ENCODE measurements at regions not wholly inside any gene's neighbourhood (a gene's known extent, or its start where the extent isn't known, plus 50 kb on each side); places are given as distances from the start of the nearest gene placed in this dataset.

DNA sequence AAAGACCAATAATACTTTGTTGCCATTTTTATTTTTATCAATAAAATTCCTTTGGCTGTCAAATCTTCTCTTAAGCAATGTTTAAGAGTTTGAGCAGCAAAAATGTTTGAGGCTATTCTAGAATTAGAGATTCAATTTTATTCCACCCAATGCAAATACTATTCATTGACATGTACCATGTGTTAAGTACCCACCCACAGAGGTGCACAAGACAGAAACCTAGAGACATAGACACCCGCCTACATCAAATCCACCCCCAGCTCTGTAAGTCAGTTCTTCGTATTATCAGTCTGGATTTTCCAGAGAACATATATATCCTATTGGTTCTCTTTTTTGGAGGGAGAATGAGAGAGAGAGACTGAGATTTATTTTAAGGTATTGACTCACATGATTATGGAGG, 463.7 kb downstream of the EPM2A start:
- Histone ChIP-seq H3K9me3 (ENCODE audit: control insufficient read depth, insufficient read depth, low read length) (no peaks in the 10 kb centered on the region), H3K79me2 (ENCODE audit: control insufficient read depth, low read length) (no peaks in the 10 kb centered on the region), H3K4me2 (ENCODE audit: low read length) (no peak overlapping the region), H3F3A (ENCODE audit: control insufficient read depth, insufficient read depth) (no peaks in the 10 kb centered on the region), H3K27me3 (ENCODE audit: control insufficient read depth, low read length) (no peaks in the 10 kb centered on the region), H3K9me2 (replicated peaks; ENCODE audit: control insufficient read depth, low read length) (no peaks in the 10 kb centered on the region), H3K4me1 (ENCODE audit: control insufficient read depth, low read length) (no peaks in the 10 kb centered on the region), H3K27ac (ENCODE audit: low read depth, low read length) (no peak overlapping the region), H3K4me3 (ENCODE audit: low read length) (no peak overlapping the region), H3K36me3 (ENCODE audit: control insufficient read depth, low read length) (no peaks in the 10 kb centered on the region), H4K20me1 (ENCODE audit: control insufficient read depth, insufficient read depth, low read depth, low read length) (no peaks in the 10 kb centered on the region)
- TF ChIP-seq EZH2phosphoT487 (IDR thresholded peaks at IDR 0.05; ENCODE audit: borderline replicate concordance, low read length) = no peak
- TF ChIP-seq, protein P1, sequence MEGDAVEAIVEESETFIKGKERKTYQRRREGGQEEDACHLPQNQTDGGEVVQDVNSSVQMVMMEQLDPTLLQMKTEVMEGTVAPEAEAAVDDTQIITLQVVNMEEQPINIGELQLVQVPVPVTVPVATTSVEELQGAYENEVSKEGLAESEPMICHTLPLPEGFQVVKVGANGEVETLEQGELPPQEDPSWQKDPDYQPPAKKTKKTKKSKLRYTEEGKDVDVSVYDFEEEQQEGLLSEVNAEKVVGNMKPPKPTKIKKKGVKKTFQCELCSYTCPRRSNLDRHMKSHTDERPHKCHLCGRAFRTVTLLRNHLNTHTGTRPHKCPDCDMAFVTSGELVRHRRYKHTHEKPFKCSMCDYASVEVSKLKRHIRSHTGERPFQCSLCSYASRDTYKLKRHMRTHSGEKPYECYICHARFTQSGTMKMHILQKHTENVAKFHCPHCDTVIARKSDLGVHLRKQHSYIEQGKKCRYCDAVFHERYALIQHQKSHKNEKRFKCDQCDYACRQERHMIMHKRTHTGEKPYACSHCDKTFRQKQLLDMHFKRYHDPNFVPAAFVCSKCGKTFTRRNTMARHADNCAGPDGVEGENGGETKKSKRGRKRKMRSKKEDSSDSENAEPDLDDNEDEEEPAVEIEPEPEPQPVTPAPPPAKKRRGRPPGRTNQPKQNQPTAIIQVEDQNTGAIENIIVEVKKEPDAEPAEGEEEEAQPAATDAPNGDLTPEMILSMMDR (IDR thresholded peaks at IDR 0.05; ENCODE audit: low read depth, low read length, poor library complexity, severe bottlenecking) = no peak

DNA sequence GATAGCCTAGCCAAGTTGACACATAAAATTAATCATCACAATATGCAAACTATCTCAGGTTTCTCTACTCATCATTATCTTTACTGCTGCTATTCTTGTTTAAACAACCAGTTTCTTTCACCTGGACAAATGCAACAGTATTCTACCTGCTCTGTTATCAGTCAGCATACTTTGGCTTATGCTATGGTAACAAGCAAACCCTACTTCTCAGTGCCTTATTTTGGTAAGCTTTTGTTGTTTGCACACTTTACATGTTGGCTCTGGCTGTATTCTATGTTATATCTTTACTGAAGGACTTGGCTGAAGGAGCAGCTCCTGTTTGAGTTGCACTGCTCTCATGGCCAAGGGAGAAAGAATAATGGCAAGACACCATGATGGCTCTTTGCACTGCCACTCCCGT, 463.1 kb downstream of the EPM2A start:
- Histone ChIP-seq H3K79me2 (ENCODE audit: control insufficient read depth, low read length) (no peaks in the 10 kb centered on the region), H3K4me2 (ENCODE audit: low read length) (no peak overlapping the region), H3K36me3 (ENCODE audit: control insufficient read depth, low read length) (no peaks in the 10 kb centered on the region), H3K4me3 (ENCODE audit: low read length) (no peak overlapping the region), H4K20me1 (ENCODE audit: control insufficient read depth, insufficient read depth, low read depth, low read length) (no peaks in the 10 kb centered on the region), H3K27me3 (ENCODE audit: control insufficient read depth, low read length) (no peaks in the 10 kb centered on the region), H3K27ac (ENCODE audit: low read depth, low read length) (no peak overlapping the region), H3F3A (ENCODE audit: control insufficient read depth, insufficient read depth) (no peaks in the 10 kb centered on the region), H3K9me3 (ENCODE audit: control insufficient read depth, insufficient read depth, low read length) (no peaks in the 10 kb centered on the region), H3K9me2 (replicated peaks; ENCODE audit: control insufficient read depth, low read length) (no peaks in the 10 kb centered on the region), H3K4me1 (ENCODE audit: control insufficient read depth, low read length) (no peaks in the 10 kb centered on the region)
- no peak for TF ChIP-seq EZH2phosphoT487 (IDR thresholded peaks at IDR 0.05; ENCODE audit: borderline replicate concordance, low read length)
- TF ChIP-seq, protein P1 (IDR thresholded peaks at IDR 0.05; ENCODE audit: low read depth, low read length, poor library complexity, severe bottlenecking) = no peak

DNA sequence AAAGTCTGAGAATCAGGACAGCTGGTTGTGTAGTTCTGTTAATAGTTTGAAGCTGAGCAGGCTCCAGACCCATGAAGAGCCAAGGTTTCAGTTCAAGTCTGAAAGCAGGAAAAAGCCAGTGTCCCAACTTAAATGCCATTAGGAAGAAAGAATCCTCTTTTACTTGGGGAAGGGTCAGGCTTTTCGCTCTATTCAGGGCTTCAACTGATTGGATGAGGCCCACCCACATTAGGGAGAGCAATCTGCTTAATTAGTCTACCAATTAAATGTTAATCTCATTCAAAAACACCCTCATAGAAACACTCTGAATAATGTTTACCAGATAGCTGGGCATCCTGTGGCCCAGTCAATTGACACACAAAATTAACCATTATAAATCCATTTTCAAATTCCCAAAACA, 462.2 kb downstream of the EPM2A start:
- Histone ChIP-seq H3K27me3 (ENCODE audit: control insufficient read depth, low read length) (no peaks in the 10 kb centered on the region), H4K20me1 (ENCODE audit: control insufficient read depth, insufficient read depth, low read depth, low read length) (no peaks in the 10 kb centered on the region), H3K9me2 (replicated peaks; ENCODE audit: control insufficient read depth, low read length) (no peaks in the 10 kb centered on the region), H3K36me3 (ENCODE audit: control insufficient read depth, low read length) (no peaks in the 10 kb centered on the region), H3K79me2 (ENCODE audit: control insufficient read depth, low read length) (no peaks in the 10 kb centered on the region), H3K9me3 (ENCODE audit: control insufficient read depth, insufficient read depth, low read length) (no peaks in the 10 kb centered on the region), H3K4me2 (ENCODE audit: low read length) (no peak overlapping the region), H3F3A (ENCODE audit: control insufficient read depth, insufficient read depth) (no peaks in the 10 kb centered on the region), H3K27ac (ENCODE audit: low read depth, low read length) (no peak overlapping the region), H3K4me3 (ENCODE audit: low read length) (no peak overlapping the region), H3K4me1 (ENCODE audit: control insufficient read depth, low read length) (no peaks in the 10 kb centered on the region)
- TF ChIP-seq EZH2phosphoT487 (IDR thresholded peaks at IDR 0.05; ENCODE audit: borderline replicate concordance, low read length) = no peak
- TF ChIP-seq, protein P1 (IDR thresholded peaks at IDR 0.05; ENCODE audit: low read depth, low read length, poor library complexity, severe bottlenecking) = no peak

DNA sequence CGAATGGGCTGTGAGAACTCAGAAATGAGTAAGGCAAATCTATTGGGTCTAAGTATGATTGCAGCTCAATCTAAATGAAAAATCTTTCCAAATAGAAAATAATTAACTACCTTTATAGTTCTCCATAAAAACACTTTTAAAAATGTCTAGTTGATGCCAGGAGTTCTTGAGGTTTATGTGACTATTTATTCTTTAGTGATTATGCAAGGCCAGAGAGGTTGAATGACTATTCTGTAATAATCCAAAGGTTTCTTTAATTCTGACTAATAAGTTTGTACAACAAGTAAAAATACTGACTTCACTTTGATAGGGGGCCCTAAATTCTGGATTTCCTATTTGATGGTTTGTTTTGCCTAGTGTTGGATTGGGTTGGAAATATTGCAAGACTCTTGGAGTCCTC, 461.2 kb downstream of the EPM2A start:
- H3K27me3 ChIP-seq (ENCODE audit: control insufficient read depth, low read length) = no peaks in the 10 kb centered on the region
- H3F3A ChIP-seq (ENCODE audit: control insufficient read depth, insufficient read depth) = no peaks in the 10 kb centered on the region
- H4K20me1 ChIP-seq (ENCODE audit: control insufficient read depth, insufficient read depth, low read depth, low read length) = no peaks in the 10 kb centered on the region
- H3K27ac ChIP-seq (ENCODE audit: low read depth, low read length) = no peak overlapping the region
- no peak overlapping the region for H3K4me3 ChIP-seq (ENCODE audit: low read length)
- H3K36me3 ChIP-seq (ENCODE audit: control insufficient read depth, low read length) = no peaks in the 10 kb centered on the region
- H3K4me2 ChIP-seq (ENCODE audit: low read length) = no peak overlapping the region
- no peaks in the 10 kb centered on the region for H3K79me2 ChIP-seq (ENCODE audit: control insufficient read depth, low read length)
- no peaks in the 10 kb centered on the region for H3K4me1 ChIP-seq (ENCODE audit: control insufficient read depth, low read length)
- no peak for TF ChIP-seq EZH2phosphoT487 (IDR thresholded peaks at IDR 0.05; ENCODE audit: borderline replicate concordance, low read length)
- TF ChIP-seq, protein P1 (IDR thresholded peaks at IDR 0.05; ENCODE audit: low read depth, low read length, poor library complexity, severe bottlenecking) = no peak
- no peaks in the 10 kb centered on the region for H3K9me2 ChIP-seq (replicated peaks; ENCODE audit: control insufficient read depth, low read length)
- H3K9me3 ChIP-seq (ENCODE audit: control insufficient read depth, insufficient read depth, low read length) = no peaks in the 10 kb centered on the region
